GM18907 (cell line): ENCODE measurements at regions not wholly inside any gene's neighbourhood (a gene's known extent, or its start where the extent isn't known, plus 50 kb on each side); places are given as distances from the start of the nearest gene placed in this dataset.
"Not testable (repeated sequence)": the region's sequence is repeated elsewhere in the genome, so short reads cannot be mapped to it uniquely, and the experiment has no call there.

Source experiments
- ATAC-seq: cut with Tn5 transposase; IDR thresholded peaks from one replicate; pipeline ENCODE4 v1.9.1; 2021; ENCODE audit warnings: mild to moderate bottlenecking, moderate library complexity; ENCODE audit not compliant: unreplicated experiment

DNA sequence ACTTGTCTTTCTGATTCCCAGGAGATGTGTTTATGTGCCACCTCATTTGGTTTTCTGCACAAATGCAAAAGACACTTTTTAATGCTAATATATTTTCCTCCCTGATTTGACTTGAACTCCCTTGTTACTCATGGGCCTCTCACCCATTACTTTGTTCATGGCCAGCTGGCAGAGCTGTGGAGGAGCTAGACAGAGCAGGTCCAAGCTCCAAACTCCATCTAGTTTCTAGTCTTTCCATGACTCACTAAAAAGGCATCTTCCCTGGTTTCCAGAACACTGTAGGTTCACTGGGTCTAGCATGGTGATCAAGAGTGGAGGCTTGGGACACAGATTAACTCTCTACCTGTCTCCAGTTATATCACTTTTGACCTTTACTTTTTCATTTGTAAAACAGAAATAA lies 161.0 kb upstream of the SLC28A3 start:
- ATAC-seq: no peak

DNA sequence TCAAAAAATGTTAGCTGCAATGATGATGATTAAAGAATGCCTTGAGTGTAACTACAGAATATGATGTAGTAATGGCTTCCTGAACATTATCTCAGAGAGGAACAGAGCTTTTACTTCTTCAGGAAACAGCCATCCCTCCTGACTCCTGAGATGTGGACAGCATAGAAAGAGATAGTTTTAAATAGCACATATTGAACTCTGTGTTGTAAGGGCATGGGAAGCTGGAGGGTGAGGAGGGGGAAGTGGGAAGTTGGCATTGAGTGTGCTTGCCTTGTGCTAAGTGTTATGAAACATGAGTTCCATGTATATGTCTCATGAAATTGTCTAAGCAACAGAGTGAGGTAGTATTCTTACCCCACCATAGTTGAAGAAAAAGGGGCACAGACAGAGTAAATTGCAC lies 161.5 kb upstream of the SLC28A3 start:
- no peak for ATAC-seq

DNA sequence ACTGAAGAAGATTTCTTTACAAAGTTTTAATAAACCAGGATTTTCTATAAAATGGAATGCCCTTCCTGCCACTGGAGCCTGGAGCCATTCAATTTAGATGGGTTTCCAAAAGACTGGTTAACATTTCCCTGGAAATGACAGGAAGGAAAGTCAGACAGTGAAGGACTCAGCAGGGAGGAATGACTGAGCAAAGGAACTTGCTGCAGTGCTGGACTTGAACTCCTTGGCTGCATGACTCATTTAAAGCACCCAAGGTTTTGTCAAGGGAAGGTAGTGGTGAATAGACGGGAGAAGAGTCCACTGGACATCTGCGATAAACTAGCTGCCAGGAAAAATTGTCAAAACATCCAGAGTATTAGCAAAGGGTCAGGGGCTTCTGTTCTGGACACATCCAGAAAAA lies 163.8 kb upstream of the SLC28A3 start:
- no peak for ATAC-seq

DNA sequence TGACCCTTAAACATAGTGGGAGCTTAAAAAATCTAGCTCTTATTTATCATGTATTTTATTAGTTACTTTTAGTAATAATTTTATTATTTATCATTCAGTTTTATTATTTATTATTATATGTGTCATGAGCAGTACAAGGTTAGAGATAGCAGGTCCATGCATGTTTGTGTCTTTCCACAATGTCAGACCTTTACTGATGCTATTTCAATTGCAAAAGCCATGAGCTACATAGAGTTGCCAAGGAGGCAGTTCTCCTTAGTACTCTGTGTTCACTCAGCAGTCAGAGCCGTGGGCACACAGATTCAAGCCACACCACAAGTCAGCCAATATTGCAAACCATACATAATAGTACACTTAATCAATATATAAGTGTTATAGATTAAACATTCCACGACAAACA lies 157.9 kb upstream of the NTRK2 start:
- ATAC-seq: no peak

DNA sequence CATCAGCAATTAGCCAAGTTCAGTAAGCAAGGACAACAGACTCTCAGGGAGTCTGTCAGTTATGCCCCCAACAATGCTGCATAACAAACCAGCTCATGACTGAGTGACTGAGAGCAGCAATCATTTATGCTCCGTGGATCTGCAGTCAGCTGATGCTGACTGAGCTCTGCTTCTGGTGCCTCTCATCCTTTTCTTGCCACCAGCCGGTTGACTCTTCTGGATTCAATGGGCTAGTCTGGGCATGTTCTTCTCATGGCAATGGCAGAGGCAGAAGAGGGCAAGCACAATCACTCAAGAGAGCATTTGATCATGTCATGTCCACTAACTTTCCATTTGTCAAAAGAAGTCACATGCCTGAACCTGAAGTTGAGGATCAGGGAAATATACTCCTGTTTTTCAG lies 157.0 kb upstream of the NTRK2 start:
- no peak for ATAC-seq

DNA sequence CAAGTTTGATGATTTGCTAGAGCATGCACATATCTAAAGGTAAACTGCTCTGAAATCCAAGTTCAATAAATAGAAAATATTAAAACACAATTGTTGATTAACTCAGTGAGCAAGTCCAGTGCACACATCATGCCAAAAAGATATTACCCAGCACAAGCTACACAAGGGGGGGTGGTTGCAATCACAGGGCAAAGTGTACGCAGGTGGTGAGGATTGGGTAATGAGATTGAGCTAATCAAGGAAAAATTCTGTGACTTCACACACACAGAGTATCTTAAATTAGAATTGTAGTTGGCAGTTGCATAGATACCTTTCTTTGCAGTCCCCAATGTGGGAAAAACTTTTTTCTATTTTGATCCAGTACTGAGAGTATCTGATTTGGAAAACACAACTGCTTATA lies 156.1 kb upstream of the NTRK2 start:
- no peak for ATAC-seq

DNA sequence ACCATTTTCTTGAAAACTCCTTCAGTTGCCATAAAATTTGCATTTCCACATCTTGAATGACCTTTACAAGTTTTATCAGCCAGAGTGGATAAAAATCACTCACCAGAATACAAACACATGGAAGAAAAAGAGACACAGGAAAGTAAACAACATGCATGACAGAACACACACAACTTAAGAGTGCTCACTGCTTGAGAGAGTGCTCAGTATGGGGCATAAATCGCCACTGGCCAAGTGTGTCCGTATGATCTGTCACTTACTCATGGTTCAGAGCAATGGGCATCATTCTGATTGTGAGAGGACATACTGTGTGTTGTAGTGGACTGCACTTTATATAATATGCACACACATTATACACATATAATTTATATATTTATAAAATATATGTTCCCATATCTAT lies 155.6 kb upstream of the NTRK2 start:
- no peak for ATAC-seq

DNA sequence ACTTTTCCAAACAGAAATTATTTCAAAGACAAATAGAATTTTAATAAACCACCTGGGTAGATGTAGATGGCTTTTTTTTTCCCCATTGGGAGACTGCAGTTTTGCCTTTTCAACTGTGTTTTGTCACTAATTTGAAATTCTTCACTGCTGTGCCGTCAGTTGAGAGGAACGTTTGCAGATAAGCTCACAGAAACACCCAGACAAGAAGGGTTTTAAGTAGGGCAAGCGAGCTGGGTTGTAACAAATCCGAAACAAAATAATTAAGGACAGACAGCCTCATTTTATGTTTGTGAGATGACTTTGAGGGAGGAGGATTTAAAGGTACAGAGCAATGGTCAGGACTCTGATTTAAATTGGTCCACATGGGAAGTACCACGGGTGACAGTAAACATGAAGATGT lies 155.1 kb upstream of the NTRK2 start:
- ATAC-seq: no peak

DNA sequence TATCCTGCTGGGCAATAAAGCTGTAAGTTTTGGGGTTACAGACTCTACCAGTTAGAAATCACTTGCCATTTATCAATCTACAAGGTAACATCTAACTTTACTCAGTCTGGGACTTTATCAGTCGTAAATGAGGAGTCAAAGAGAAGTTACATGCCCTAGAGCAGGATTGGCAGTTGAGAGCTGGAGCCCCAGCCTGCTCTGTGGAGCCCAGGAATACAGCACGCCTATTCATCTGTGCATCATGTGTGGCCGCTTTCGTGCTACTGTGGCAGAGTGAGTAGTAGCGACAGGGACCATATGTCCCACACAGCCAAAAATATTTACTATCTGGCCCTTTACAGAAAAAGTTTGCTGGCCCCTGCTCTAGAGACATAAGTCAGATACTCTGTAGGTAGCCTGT lies 152.5 kb upstream of the NTRK2 start:
- no peak for ATAC-seq

DNA sequence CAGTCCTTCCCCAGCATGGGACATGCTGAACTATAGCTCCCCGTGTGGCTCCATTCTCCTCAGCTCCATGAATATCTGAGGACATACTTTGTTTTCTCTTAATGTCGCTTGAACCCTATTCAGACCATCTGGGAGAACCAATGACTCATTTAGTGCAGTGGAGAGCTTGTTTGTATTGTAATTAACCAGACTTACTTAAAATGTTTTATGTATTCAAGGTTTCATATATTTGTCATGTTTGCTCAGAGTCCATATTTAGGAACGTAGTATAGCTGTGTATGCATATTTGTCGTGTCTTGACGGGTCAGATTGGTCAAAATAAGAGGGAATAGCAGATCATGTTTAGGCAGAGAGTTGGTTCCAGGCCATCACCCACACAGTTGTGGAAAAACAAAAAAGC lies 150.1 kb upstream of the NTRK2 start:
- ATAC-seq: no peak

DNA sequence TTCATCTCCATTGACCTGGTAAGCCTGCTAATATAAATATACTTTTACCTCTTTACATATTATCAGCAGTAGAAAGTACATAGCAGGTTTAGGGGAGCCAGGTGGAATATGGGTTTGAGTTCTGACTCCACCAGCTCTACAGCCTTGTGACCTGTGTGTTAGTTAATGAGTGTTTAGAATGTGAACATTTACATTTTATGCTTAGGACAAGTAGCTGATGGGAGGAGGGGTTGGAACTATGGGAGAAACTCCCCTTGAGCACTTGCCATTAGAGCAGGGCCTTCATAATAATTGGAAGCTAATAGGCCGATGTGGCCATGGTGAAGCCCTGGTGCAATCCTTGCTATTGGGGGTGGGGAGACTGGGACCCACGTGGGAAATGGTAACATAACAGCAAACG lies 148.3 kb upstream of the NTRK2 start:
- no peak for ATAC-seq

DNA sequence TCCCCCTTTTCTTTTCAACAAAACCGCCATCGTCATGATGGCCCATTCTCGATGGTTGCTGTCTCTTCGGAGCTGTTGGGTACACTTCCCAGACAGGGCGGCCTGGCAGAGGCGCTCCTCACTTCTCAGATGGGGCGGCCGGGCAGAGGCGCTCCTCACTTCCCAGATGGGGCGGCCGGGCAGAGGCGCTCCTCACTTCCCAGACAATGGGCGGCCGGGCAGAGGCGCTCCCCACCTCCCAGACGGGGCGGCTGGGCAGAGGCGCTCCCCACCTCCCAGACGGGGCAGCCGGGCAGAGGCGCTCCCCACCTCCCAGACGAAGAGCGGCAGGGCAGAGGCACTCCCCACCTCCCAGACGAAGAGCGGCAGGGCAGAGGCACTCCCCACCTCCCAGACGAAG lies 143.3 kb upstream of the NTRK2 start:
- ATAC-seq: not testable (repeated sequence)

DNA sequence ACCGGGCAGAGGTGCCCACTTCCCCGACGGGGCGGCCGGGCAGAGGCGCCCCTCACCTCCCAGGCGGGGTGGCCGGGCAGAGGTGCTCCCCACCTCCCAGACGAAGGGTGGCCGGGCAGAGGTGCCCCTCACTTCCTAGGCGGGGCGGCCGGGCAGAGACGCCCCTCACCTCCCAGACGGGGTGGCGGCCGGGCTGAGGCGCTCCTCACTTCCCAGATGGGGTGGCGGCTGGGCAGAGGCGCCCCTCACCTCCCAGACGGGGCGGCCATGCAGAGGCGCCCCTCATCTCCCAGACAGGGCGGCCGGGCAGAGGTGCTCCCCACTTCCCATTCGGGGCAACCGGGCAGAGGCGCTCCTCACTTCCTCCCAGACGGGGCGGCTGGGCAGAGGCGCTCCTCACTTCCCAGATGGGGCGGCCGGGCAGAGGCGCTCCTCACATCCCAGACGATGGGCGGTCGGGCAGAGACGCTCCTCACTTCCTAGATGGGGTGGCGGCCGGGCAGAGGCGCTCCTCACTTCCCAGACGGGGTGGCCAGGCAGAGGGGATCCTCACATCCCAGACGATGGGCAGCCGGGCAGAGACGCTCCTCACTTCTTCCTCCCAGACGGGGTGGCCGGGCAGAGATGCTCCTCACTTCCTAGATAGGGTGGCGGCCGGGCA lies 142.3 kb upstream of the NTRK2 start:
- ATAC-seq: not testable (repeated sequence)

DNA sequence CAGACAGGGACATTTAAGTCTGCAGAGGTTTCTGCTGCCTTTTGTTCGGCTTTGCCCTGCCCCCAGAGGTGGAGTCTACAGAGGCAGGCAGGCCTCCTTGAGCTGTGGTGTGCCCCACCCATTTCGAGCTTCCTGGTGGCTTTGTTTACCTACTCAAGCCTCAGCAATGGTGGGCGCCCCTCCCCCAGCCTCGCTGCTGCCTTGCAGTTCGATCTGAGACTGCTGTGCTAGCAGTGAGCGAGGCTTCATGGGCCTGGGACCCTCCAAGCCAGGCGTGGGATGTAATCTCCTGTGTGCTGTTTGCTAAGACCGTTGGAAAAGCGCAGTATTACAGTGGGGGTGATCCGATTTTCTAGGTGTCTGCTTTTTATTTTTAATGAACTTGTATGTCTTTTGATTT lies 133.6 kb upstream of the NTRK2 start:
- not testable (repeated sequence) for ATAC-seq

DNA sequence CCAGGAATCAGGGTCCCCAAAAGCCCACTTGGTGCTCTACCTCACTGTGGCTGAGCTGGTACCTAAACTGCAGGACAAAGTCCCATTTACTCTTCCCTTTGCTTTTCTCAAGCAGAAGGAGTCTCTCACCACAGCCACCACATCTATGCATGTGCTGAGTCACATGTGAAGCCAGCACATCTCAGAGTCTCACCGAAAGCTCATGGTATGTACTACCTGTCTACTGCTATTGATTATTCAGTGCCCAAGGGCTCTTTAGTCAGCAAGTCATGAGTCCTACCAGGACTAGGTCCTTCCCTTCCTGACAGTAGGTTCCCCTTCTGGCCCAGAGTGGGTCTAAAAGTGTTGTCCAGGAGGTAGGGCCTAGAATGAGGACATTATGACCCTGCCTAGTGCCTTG lies 130.7 kb upstream of the NTRK2 start:
- ATAC-seq: no peak

DNA sequence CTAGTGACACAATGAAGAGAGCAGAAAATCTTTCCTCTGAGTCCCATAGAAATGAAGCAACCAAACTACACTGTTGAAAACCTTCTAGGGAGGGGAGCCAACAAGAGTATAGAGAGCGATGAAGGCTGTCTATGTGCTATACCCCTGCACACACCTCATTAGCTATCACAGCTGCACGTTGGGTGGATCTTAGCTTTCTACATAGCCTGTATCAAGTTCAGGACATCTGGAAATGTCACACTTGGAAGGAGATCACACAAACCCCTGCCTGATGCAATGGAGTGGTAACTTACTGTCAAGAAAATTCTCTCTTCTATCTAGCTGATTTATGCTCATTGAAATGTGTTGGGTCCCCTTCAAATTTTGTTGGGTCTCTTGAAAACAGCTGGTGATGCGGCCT lies 127.0 kb upstream of the NTRK2 start:
- no peak for ATAC-seq

DNA sequence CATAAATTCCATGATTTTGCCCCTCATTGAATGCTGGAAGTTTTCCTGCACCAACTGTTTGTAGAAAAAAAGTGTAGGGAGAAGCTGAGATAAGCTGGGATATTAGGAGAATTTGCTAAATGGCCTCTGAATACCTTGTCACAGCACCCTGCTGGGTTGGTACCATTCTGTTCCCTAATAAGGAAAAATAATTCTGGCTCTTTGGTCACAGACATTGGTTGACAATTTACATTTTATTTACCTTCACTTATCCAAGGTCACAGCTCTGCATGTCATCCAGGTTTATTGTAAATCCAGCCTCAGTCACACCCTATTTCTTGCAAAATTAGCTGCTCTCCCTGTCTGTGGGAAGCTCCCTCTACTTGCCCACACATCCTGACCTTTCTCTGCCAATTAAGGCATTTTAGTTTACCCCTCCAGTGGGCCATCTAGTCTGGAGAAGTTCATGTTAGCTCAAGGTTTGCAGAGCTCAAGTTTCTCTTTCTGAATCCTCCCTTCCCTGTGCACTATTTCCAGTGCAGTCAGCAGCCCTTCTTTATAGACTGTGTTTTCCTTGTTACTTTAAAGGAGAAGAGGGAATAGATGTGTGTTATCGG lies 115.4 kb upstream of the NTRK2 start:
- ATAC-seq: no peak

DNA sequence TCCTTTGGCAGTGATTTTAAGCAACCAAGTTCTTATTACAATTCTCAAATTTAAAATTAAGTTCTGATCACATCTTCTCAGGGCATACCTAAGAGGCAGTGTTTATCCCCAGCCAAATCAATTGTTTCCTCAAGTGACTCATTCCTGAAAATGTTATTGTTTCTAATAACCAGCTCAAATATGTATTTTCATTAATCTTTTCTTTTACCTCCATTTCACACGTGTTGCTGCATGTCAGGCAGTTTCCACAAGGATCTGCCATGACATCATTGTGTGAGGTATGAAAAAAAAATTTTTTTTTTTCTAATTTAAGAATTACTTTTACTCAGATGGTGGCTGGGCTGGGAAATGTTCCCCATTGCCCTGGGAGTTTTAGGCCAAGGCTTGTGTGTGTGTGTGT lies 113.0 kb upstream of the NTRK2 start:
- ATAC-seq: no peak

DNA sequence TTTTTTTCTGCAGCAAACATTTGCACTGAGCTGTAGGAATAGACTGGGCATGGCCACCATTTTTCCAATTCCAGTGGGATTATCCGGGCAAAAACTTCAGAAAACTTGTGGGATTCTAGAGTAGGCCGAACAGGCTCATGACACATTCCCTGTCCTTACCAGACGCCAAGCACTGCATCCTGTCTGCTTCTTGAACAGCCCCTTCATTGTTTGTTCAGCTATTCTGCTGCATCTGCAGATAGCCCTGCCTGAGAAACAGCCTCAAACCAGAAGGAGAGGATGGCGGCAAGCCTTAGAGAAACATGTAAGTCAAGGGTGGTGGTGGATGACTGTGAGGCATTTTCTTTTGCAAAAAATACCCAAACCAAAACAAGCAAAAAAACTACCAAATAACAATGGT lies 111.8 kb upstream of the NTRK2 start:
- no peak for ATAC-seq

DNA sequence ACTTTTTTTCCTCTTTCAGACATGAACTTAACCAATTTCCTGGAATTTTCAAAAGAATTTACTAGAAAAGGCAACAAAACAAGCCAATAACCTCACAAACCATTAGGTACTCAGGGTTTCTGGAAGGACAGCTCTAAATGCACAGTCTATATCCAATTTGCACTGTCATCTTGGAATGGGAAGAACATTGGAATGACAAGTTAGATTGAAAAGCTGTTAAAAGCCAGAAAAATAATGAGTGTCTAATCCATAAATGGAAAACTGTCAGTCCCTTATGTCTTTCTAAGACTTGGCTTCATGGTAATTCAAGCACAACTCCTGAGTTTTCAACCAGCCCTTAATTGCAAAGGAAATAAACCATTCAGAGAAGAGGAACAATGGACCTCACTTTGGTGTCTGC lies 105.8 kb upstream of the NTRK2 start:
- ATAC-seq: no peak

DNA sequence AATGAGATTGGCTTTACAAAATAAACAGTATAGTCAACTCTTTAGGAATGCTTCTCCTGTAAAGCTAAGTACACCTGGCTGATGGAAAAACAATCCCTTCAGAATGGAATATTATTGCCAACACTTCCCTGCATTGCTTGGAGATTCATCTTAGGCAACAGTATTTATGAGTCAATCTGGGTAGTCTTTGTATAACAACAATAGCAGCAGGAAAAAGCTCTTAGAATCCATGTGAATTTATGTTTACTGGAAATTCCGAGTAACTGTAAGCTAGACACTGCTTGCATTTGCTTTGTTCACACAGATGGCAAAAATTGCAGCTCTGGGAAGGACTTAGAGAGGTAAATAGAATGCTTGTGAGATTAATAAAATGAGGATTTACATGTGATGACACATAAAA lies 101.7 kb upstream of the NTRK2 start:
- ATAC-seq: no peak

DNA sequence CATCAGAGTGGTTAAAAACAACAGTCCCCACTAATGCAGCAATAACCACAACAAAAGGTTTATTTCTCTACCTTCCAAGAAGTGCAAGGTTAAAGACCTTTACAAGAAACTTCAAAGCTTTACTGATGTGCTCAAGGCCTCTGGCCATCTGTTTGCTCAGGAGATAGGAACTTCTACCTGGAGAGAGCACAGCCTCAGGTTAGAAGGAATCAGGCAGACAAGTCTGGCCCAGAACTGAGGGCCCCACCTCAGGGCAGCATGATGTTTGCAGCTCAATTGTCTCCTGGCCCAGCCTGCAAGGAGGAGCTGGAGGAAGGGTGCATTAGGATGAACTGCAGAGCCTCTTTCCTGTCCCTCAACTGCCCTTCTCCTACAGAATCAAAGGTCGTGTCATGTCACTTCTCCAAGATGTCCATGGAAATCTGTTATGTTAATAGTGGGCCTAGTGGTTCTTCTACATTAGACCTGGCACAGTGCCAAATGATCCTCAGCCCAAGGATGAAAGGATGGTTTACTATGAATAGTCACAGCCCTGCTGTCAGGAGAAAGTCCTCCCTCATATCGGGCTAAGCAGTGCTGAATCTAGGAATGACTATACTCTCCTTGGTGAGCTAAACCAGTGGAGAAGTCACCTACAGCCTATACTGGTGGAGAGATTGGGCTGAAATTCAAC lies 98.9 kb upstream of the NTRK2 start:
- ATAC-seq: no peak

DNA sequence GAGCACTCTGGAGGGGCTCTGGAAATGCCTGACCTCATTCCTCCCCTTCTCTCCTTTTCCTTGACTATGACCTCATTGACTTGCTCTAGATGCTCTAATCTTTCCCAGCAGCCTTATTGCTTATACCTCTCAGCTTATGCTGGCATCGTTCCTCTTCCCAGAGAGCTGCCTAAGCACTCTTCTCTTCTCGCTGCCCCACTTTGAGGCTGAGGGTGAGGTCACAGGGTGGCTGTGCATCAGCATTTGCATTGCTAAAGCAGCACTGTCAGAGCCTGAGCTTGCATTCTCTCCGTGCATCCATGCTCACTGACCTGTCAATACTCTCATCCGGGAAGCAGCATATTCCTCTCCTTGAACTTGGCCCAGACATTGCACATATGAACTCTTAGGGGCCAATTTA lies 96.4 kb upstream of the NTRK2 start:
- ATAC-seq: no peak
